Left ventricle myocardium inferior (tissue), 1 donor: ENCODE measurements at regions not wholly inside any gene's neighbourhood (a gene's known extent, or its start where the extent isn't known, plus 50 kb on each side); places are given as distances from the start of the nearest gene placed in this dataset.

Source experiments
- DNase-seq: peaks from one replicate; pipeline ENCODE4 v3.0.0-alpha.2; 2020
- H3K27ac ChIP-seq: fragments of 200-600 bp; replicated peaks from 2 replicates; pipeline ENCODE4 v1.8.0; 2021
- H3K27me3 ChIP-seq: fragments of 200-600 bp; 2 replicates; pipeline ENCODE4 v1.8.0; 2021; ENCODE audit warnings: low read depth
- H3K36me3 ChIP-seq: fragments of 200-600 bp; 2 replicates; pipeline ENCODE4 v1.8.0; 2021
- H3K4me1 ChIP-seq: fragments of 200-600 bp; 2 replicates; pipeline ENCODE4 v1.8.0; 2021
- H3K4me3 ChIP-seq: fragments of 200-600 bp; 2 replicates; pipeline ENCODE4 v1.8.0; 2021; ENCODE audit warnings: mild to moderate bottlenecking, moderate library complexity
- H3K9me3 ChIP-seq: fragments of 200-600 bp; replicated peaks from 2 replicates; pipeline ENCODE4 v1.8.0; 2021
- intact Hi-C: fragments of 100-400 bp; cut with micrococcal nuclease; formaldehyde crosslinking; loops from one replicate; pipeline ENCODE4 v1.11.0; 2022
- TF ChIP-seq, protein P1 (sequence below): fragments of 200-600 bp; IDR thresholded peaks from 2 replicates; pipeline ENCODE4 v1.8.0; 2021; ENCODE audit warnings: antibody characterized with exemption, mild to moderate bottlenecking, borderline replicate concordance
- donor health status: DM: no; HTN: yes; CAD: no; lungs with severe emphysema.

DNA sequence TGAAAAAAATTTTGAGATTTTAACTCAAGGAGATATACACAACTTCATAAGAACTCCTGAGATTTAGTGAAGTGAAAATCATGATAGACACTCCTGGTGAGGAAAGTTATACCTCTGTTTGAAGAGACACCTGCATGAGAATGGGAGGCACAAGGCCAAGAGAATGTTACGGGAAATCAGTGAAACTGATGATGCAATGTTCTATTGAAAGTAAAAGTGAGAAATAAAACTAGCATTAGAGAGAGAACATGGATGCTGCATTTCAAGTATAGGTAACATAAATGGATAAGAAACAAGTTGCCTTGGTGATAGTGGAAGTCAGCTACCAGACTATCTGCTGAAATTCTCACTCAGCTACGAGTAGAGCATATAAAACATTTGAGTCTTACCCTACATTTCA is 562.1 kb upstream of the FANCL start:
- no peak for DNase-seq
- no peaks in the 10 kb centered on the region for H3K4me1 ChIP-seq
- no peak overlapping the region for H3K27ac ChIP-seq
- TF ChIP-seq, protein P1, sequence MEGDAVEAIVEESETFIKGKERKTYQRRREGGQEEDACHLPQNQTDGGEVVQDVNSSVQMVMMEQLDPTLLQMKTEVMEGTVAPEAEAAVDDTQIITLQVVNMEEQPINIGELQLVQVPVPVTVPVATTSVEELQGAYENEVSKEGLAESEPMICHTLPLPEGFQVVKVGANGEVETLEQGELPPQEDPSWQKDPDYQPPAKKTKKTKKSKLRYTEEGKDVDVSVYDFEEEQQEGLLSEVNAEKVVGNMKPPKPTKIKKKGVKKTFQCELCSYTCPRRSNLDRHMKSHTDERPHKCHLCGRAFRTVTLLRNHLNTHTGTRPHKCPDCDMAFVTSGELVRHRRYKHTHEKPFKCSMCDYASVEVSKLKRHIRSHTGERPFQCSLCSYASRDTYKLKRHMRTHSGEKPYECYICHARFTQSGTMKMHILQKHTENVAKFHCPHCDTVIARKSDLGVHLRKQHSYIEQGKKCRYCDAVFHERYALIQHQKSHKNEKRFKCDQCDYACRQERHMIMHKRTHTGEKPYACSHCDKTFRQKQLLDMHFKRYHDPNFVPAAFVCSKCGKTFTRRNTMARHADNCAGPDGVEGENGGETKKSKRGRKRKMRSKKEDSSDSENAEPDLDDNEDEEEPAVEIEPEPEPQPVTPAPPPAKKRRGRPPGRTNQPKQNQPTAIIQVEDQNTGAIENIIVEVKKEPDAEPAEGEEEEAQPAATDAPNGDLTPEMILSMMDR = no peak
- intact Hi-C loops = no loop called here
- H3K27me3 ChIP-seq = peaks cover 1% of the 10 kb centered on the region
- H3K4me3 ChIP-seq = no peak overlapping the region
- no peaks in the 10 kb centered on the region for H3K9me3 ChIP-seq
- H3K36me3 ChIP-seq = no peaks in the 10 kb centered on the region

DNA sequence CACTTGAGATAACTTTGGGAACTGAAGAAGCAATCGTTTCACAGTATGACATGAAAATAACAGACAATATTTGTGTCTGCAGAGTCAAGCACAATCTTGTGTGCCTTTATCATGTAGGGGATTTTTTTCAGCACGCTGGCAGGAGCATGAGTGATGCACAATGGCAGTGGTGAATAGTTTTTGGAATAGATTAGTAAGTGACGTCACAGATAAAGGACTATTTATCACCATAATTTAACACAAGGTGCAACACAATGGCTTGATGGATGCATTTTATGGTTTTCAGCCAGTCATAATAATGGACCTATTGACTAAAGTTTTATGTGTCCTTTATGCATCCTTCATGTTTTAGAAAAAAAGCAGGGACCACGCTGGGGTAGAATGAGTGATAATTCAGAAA is 559.8 kb upstream of the FANCL start:
- H3K27me3 ChIP-seq = peaks cover 21% of the 10 kb centered on the region
- H3K36me3 ChIP-seq = no peaks in the 10 kb centered on the region
- DNase-seq = no peak
- intact Hi-C loops = no loop called here
- H3K9me3 ChIP-seq = no peaks in the 10 kb centered on the region
- no peak overlapping the region for H3K27ac ChIP-seq
- no peaks in the 10 kb centered on the region for H3K4me1 ChIP-seq
- TF ChIP-seq, protein P1 = no peak
- H3K4me3 ChIP-seq = no peak overlapping the region

DNA sequence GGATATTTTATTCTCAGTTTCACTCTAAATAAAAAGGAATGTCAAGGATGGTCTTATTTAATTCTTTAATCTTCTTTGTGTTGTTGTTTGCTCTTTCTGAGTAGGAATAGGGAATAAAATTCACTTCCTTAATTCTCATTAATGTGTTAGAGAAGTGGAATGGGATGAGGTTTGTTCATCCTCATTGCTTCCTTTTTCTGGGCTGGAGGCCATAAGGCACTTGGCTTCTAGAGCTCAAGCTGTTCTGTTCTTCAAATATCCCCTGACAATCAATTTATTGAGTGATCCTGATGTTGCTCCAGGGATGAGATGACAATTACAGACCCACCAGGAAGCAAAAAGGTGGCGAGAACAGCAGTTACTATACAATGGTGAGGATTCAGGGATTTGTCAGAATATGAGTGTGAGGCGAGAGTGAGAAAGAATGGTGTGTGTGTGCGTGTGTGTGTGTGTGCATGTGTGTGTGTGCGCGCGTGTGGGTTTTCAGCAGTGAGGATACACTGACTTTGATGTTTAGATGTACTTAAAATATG is 557.6 kb upstream of the FANCL start:
- H3K27ac ChIP-seq = no peak overlapping the region
- H3K36me3 ChIP-seq = no peaks in the 10 kb centered on the region
- H3K4me1 ChIP-seq = no peaks in the 10 kb centered on the region
- H3K9me3 ChIP-seq = no peaks in the 10 kb centered on the region
- no peak for DNase-seq
- peaks cover 21% of the 10 kb centered on the region for H3K27me3 ChIP-seq
- intact Hi-C loops = no loop called here
- TF ChIP-seq, protein P1 = no peak
- no peak overlapping the region for H3K4me3 ChIP-seq

DNA sequence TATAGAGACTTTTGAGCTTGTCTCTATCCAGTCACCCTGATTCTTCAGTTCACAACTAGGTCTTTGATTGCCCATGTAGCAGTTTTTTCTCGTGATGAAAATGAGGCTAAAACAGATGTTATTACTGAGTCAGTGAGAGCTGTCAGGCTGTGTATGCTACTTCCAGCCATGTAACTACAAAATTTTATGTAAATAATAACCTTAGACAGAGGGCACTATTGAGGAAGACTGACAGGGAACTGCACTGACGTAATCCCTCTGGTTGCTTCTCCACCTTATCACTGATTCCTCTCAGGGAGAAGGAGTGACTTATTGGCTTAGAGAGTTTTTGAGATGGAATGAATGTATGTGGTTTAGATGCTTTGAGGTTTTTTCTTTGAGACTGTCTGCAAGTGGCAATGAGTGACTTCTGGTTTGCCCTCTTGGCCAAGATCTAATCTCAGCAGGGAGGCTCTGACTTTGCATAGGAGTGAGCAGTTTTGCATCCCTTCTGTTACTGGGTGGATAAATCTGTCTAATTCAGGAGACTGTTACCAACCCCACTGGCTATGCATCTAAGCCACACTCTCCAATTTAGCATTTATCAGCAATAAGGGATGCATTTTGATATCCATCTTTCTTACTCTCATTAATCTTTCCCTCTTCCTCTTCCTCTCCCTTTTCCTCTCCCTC is 555.2 kb upstream of the FANCL start:
- no peak for DNase-seq
- no peaks in the 10 kb centered on the region for H3K36me3 ChIP-seq
- H3K4me3 ChIP-seq = no peak overlapping the region
- peaks cover 21% of the 10 kb centered on the region for H3K27me3 ChIP-seq
- intact Hi-C loops = no loop called here
- TF ChIP-seq, protein P1 = no peak
- H3K9me3 ChIP-seq = no peaks in the 10 kb centered on the region
- H3K4me1 ChIP-seq = no peaks in the 10 kb centered on the region
- no peak overlapping the region for H3K27ac ChIP-seq

DNA sequence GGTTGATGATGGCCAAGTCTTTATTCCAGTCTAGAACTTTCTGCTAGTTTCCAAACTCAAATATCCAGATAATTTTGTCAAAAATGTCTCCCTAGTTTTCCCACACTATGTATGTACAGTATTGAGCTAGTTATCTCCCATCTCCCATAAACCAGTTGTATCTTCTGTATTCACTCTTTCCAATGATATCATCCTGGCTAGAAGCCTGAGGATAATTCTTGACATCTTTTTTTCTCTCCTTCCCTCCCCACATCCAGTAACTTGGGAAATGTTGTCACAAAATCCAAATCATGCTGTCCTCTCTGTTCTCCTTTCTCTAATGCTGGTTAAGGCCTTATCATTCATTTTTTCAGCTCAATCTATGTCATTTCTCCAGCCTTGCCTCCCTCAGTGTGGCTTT is 553.8 kb upstream of the FANCL start:
- Histone ChIP-seq H3K27me3 (peaks cover 21% of the 10 kb centered on the region), H3K36me3 (no peaks in the 10 kb centered on the region), H3K27ac (no peak overlapping the region), H3K4me3 (no peak overlapping the region), H3K9me3 (no peaks in the 10 kb centered on the region), H3K4me1 (no peaks in the 10 kb centered on the region)
- intact Hi-C loops = no loop called here
- no peak for DNase-seq
- TF ChIP-seq, protein P1 = no peak
